OCI-M2 (cell line): ENCODE measurements at regions not wholly inside any gene's neighbourhood (a gene's known extent, or its start where the extent isn't known, plus 50 kb on each side); places are given as distances from the start of the nearest gene placed in this dataset.

ENCODE experiments used
- DNase-seq: peaks from one replicate; lab custom pipeline; 2025; ENCODE audit not compliant: unreplicated experiment; lab: John Stamatoyannopoulos, UW

- DNase-seq = no peak
These were observed 262.7 kb downstream of the TMA16 start for GRCh38 chr4:163757219-163757618.

- no peak for DNase-seq
These were observed 263.5 kb downstream of the TMA16 start for GRCh38 chr4:163758032-163758431.

- DNase-seq = no peak
These were observed 268.3 kb downstream of the TMA16 start for GRCh38 chr4:163762741-163763140.

- no peak for DNase-seq
These were observed 270.1 kb downstream of the TMA16 start for GRCh38 chr4:163764569-163764968.

GRCh38 chr4:163768014-163768413, 273.5 kb downstream of the TMA16 start:
- no peak for DNase-seq

GRCh38 chr4:163772238-163772637, 277.7 kb downstream of the TMA16 start:
- DNase-seq = no peak

GRCh38 chr4:163773940-163774339, 279.4 kb downstream of the TMA16 start:
- no peak for DNase-seq

- no peak for DNase-seq
These were observed 282.5 kb downstream of the TMA16 start for GRCh38 chr4:163776957-163777356.

GRCh38 chr4:163781726-163782125, 287.2 kb downstream of the TMA16 start:
- DNase-seq = no peak

GRCh38 chr4:163790231-163790630, 295.7 kb downstream of the TMA16 start:
- no peak for DNase-seq

- no peak for DNase-seq
These were observed 301.4 kb downstream of the TMA16 start for GRCh38 chr4:163795885-163796284.

GRCh38 chr4:163804001-163804400, 309.5 kb downstream of the TMA16 start:
- DNase-seq = no peak

- DNase-seq = no peak
These were observed 312.2 kb downstream of the TMA16 start for GRCh38 chr4:163806653-163807052.

GRCh38 chr4:163808011-163808410, 313.5 kb downstream of the TMA16 start:
- no peak for DNase-seq

GRCh38 chr4:163810755-163811154, 316.3 kb downstream of the TMA16 start:
- DNase-seq = no peak

GRCh38 chr4:163815776-163816175, 321.3 kb downstream of the TMA16 start:
- DNase-seq = no peak

GRCh38 chr4:163816494-163816893, 322.0 kb downstream of the TMA16 start:
- no peak for DNase-seq

GRCh38 chr4:163818673-163819072, 324.2 kb downstream of the TMA16 start:
- DNase-seq = no peak

- no peak for DNase-seq
These were observed 339.2 kb downstream of the TMA16 start for GRCh38 chr4:163833669-163834068.

- DNase-seq = no peak
These were observed 351.5 kb downstream of the TMA16 start for GRCh38 chr4:163846008-163846407.

GRCh38 chr4:163852246-163852645, 357.8 kb downstream of the TMA16 start:
- DNase-seq = no peak

- no peak for DNase-seq
These were observed 363.4 kb downstream of the TMA16 start for GRCh38 chr4:163857903-163858302.

- DNase-seq = no peak
These were observed 364.0 kb downstream of the TMA16 start for GRCh38 chr4:163858515-163858914.

GRCh38 chr4:163863082-163863481, 368.6 kb downstream of the TMA16 start:
- DNase-seq = no peak
